Mucosa of descending colon (tissue), 3 donors: ENCODE measurements at regions not wholly inside any gene's neighbourhood (a gene's known extent, or its start where the extent isn't known, plus 50 kb on each side); places are given as distances from the start of the nearest gene placed in this dataset.

Source experiments
- ATAC-seq: fragments of 200-7000 bp; cut with Tn5 transposase; one replicate; pipeline ENCODE4 v1.9.1; 2020; ENCODE audit warnings: mild to moderate bottlenecking, moderate library complexity
- DNase-seq, 3 donors: peaks; one replicate each; pipeline ENCODE4 v3.0.0-alpha.2; 2020
- H3K36me3 ChIP-seq: fragments of 200-600 bp; one replicate; pipeline ENCODE4 v1.8.0; 2021; ENCODE audit warnings: low read depth, mild to moderate bottlenecking
- H3K4me1 ChIP-seq: fragments of 200-600 bp; one replicate; pipeline ENCODE4 v1.8.0; 2021; ENCODE audit warnings: low read depth, mild to moderate bottlenecking
- H3K4me3 ChIP-seq: fragments of 200-600 bp; one replicate; pipeline ENCODE4 v1.8.0; 2021; ENCODE audit warnings: mild to moderate bottlenecking
- H3K9me3 ChIP-seq: fragments of 200-600 bp; one replicate; pipeline ENCODE4 v1.8.0; 2021; ENCODE audit warnings: mild to moderate bottlenecking
- CTCF ChIP-seq: fragments of 200-600 bp; IDR thresholded peaks from one replicate; pipeline ENCODE4 v1.8.0; 2022; ENCODE audit warnings: antibody characterized with exemption, mild to moderate bottlenecking
- intact Hi-C, 2 donors: fragments of 100-400 bp; cut with DNase I in 1 of 2; cut with micrococcal nuclease in 1 of 2; formaldehyde crosslinking; loops; one replicate each; pipeline versions ENCODE4 v1.11.0 to v1.11.1; 2022; cut with DNase I, micrococcal nuclease
- donor health status: DM: no; HTN: no; CAD: no; lungs with moderate emphysema.
- donor health status: DM: no; HTN: no; CAD: no.
- donor health status: DM: no; HTN: yes; CAD: no.

- intact Hi-C loops: no loop called here
- ATAC-seq: no peak
- no peaks in the 10 kb centered on the region for H3K9me3 ChIP-seq
- H3K4me3 ChIP-seq: no peak overlapping the region
- H3K36me3 ChIP-seq: no peaks in the 10 kb centered on the region
- DNase-seq: no peak
- no peak for TF ChIP-seq CTCF
- no peaks in the 10 kb centered on the region for H3K4me1 ChIP-seq
Measured at GRCh38 chr5:118060833-118061232, 927.5 kb downstream of the DTWD2 start.

- ATAC-seq: no peak
- Histone ChIP-seq H3K4me1 (no peaks in the 10 kb centered on the region), H3K9me3 (peaks cover 4% of the 10 kb centered on the region)
Measured at GRCh38 chr5:118052503-118052902, 935.8 kb downstream of the DTWD2 start.

GRCh38 chr5:118044169-118044568, 944.2 kb downstream of the DTWD2 start:
- no peak overlapping the region for H3K4me3 ChIP-seq
- no peak for DNase-seq
- TF ChIP-seq CTCF: no peak
- H3K9me3 ChIP-seq: no peaks in the 10 kb centered on the region
- ATAC-seq: no peak
- no peaks in the 10 kb centered on the region for H3K36me3 ChIP-seq
- no peaks in the 10 kb centered on the region for H3K4me1 ChIP-seq
- intact Hi-C loops: no loop called here

More at GRCh38 chr5:118052503-118052902, 935.8 kb downstream of the DTWD2 start:
- no peak for DNase-seq
- intact Hi-C loops: no loop called here
- no peak for TF ChIP-seq CTCF
- Histone ChIP-seq H3K36me3 (no peaks in the 10 kb centered on the region), H3K4me3 (no peak overlapping the region)

- intact Hi-C loops: no loop called here
- Histone ChIP-seq H3K9me3 (no peaks in the 10 kb centered on the region), H3K36me3 (no peaks in the 10 kb centered on the region), H3K4me1 (no peaks in the 10 kb centered on the region), H3K4me3 (no peak overlapping the region)
- ATAC-seq (no peak), DNase-seq (no peak)
- TF ChIP-seq CTCF: no peak
Measured at GRCh38 chr5:118043531-118043930, 944.8 kb downstream of the DTWD2 start.

- Histone ChIP-seq H3K36me3 (no peaks in the 10 kb centered on the region), H3K4me3 (no peak overlapping the region), H3K9me3 (no peaks in the 10 kb centered on the region), H3K4me1 (no peaks in the 10 kb centered on the region)
- no peak for TF ChIP-seq CTCF
- ATAC-seq (no peak), DNase-seq (no peak)
- intact Hi-C loops: no loop called here
Measured at GRCh38 chr5:118042076-118042475, 946.3 kb downstream of the DTWD2 start.

GRCh38 chr5:118040496-118040895, 947.9 kb downstream of the DTWD2 start:
- DNase-seq (no peak), ATAC-seq (no peak)
- intact Hi-C loops: no loop called here
- no peaks in the 10 kb centered on the region for H3K9me3 ChIP-seq
- TF ChIP-seq CTCF: no peak
- H3K36me3 ChIP-seq: no peaks in the 10 kb centered on the region
- no peak overlapping the region for H3K4me3 ChIP-seq
- H3K4me1 ChIP-seq: no peaks in the 10 kb centered on the region
